HCT116 (cell line): ENCODE measurements at regions not wholly inside any gene's neighbourhood (a gene's known extent, or its start where the extent isn't known, plus 50 kb on each side); places are given as distances from the start of the nearest gene placed in this dataset.

Experiments used
- ATAC-seq: fragments of 200-7000 bp; cut with Tn5 transposase; 2 replicates; pipeline ENCODE4 v1.9.1; 2020; ENCODE audit warnings: mild to moderate bottlenecking, moderate library complexity
- BruUV-seq: library from RNA; stranded (reverse); fragments of 400-500 nt; replicated peaks from 2 replicates; lab custom pipeline; 2021; lab: Mats Ljungman, UMichigan
- CTCF ChIA-PET: fragments of 300-600 bp; sonication (Branson Sonifier 250); formaldehyde crosslinking; loops from one replicate; lab custom pipeline; 2021; ENCODE audit warnings: antibody characterized with exemption; lab: Charles Lee
- POLR2A ChIA-PET: fragments of 300-600, 350-600 bp; sonication (Branson Sonifier 250); formaldehyde crosslinking; loops from one replicate; lab custom pipeline; 2021; ENCODE audit warnings: antibody characterized with exemption; lab: Charles Lee
- RAD21 ChIA-PET, 2 experiments: fragments of 300-600 bp; sonication (Branson Sonifier 250); formaldehyde crosslinking; loops; one replicate each; lab custom pipeline; 2023; ENCODE audit warnings: low total read pairs in 2 of 2; ENCODE audit not compliant: uncharacterized antibody in 2 of 2, unreplicated experiment in 2 of 2, low non-redundant PET in 1 of 2; lab: Charles Lee
- DNase-seq: peaks from one replicate; pipeline ENCODE4 v3.0.0-alpha.2; 2010; ENCODE audit warnings: low read depth, low spot score
- H2AFZ ChIP-seq: fragments of 200-600 bp; shearing (Covaris generic), sonication (generic); 2 replicates; pipeline ENCODE4 v1.6.1; 2017; ENCODE audit warnings: low read depth, mixed run types, mixed read lengths, antibody characterized with exemption, low read length; ENCODE audit not compliant: poor library complexity, severe bottlenecking
- H3K27ac ChIP-seq: 2 replicates; pipeline ENCODE4 v1.5.1; 2012; ENCODE audit warnings: low read depth, low read length
- H3K27me3 ChIP-seq: fragments of 200-600 bp; sonication (generic); 2 replicates; pipeline ENCODE4 v1.6.1; 2016; ENCODE audit warnings: mixed run types, low read length, mixed read lengths; ENCODE audit not compliant: insufficient read depth
- H3K36me3 ChIP-seq, 2 experiments: fragments of 200-500 bp in 1 of 2; fragments of 200-600 bp in 1 of 2; sonication (Bioruptor generic) in 1 of 2; sonication (generic) in 1 of 2; 2 replicates each; pipeline versions ENCODE4 v1.5.1 to v1.6.1; 2014 to 2016; ENCODE audit warnings: low read length in 2 of 2, inconsistent platforms in 1 of 2, mixed read lengths in 1 of 2, mixed run types in 1 of 2; ENCODE audit not compliant: insufficient read depth in 2 of 2, control insufficient read depth in 1 of 2
- H3K4me1 ChIP-seq, 2 experiments: fragments of 200-600 bp in 1 of 2; sonication (generic) in 1 of 2; 2 replicates each; pipeline versions ENCODE4 v1.5.1 to v1.6.1; 2012 to 2017; ENCODE audit warnings: low read length in 2 of 2, inconsistent platforms in 1 of 2, mild to moderate bottlenecking in 1 of 2, mixed read lengths in 1 of 2, mixed run types in 1 of 2, moderate library complexity in 1 of 2; ENCODE audit not compliant: insufficient read depth in 2 of 2, control insufficient read depth in 1 of 2
- H3K4me2 ChIP-seq: fragments of 200-600 bp; sonication (generic); 2 replicates; pipeline ENCODE4 v1.6.1; 2017; ENCODE audit warnings: mixed run types, low read length, mixed read lengths
- H3K4me3 ChIP-seq, 2 experiments: fragments of 200-600 bp in 1 of 2; sonication (generic) in 1 of 2; replicated peaks in 1 of 2; 2 replicates each; pipeline ENCODE4 v1.5.1; 2011 to 2016; ENCODE audit warnings: low read length in 2 of 2, control low read depth in 1 of 2, low read depth in 1 of 2, mild to moderate bottlenecking in 1 of 2, mixed read lengths in 1 of 2, mixed run types in 1 of 2
- H3K79me2 ChIP-seq: fragments of 200-600 bp; sonication (generic); 2 replicates; pipeline ENCODE4 v1.6.1; 2017; ENCODE audit warnings: mild to moderate bottlenecking, mixed run types, low read length, moderate library complexity, mixed read lengths; ENCODE audit not compliant: insufficient read depth
- H3K9ac ChIP-seq: fragments of 200-600 bp; sonication (generic); 2 replicates; pipeline ENCODE4 v1.6.1; 2016; ENCODE audit warnings: low read length, mixed read lengths
- H3K9me2 ChIP-seq: fragments of 200-600 bp; sonication (generic), shearing (Covaris generic); 2 replicates; pipeline ENCODE4 v1.6.1; 2017; ENCODE audit warnings: mixed run types, mild to moderate bottlenecking, moderate library complexity; ENCODE audit not compliant: insufficient read depth
- H3K9me3 ChIP-seq, 2 experiments: fragments of 200-500 bp in 1 of 2; fragments of 200-600 bp in 1 of 2; sonication (Bioruptor generic) in 1 of 2; sonication (generic) in 1 of 2; 2 replicates each; pipeline ENCODE4 v1.6.1; 2014 to 2017; ENCODE audit warnings: low read length in 2 of 2, mixed read lengths in 2 of 2, inconsistent platforms in 1 of 2, low read depth in 1 of 2, mild to moderate bottlenecking in 1 of 2, mixed run types in 1 of 2, moderate library complexity in 1 of 2; ENCODE audit not compliant: control insufficient read depth in 1 of 2, insufficient read depth in 1 of 2
- H4K20me1 ChIP-seq: fragments of 200-600 bp; sonication (generic), shearing (Covaris generic); 2 replicates; pipeline ENCODE4 v1.6.1; 2017; ENCODE audit warnings: mixed run types, mild to moderate bottlenecking, moderate library complexity; ENCODE audit not compliant: insufficient read depth
- ATF3 ChIP-seq: IDR thresholded peaks from 2 replicates; pipeline ENCODE4 v1.6.1; 2012
- CBX3 ChIP-seq: IDR thresholded peaks from 2 replicates; pipeline ENCODE4 v1.6.1; 2012; ENCODE audit warnings: low read depth
- CEBPB ChIP-seq: IDR thresholded peaks from 2 replicates; pipeline ENCODE4 v1.6.1; 2012; ENCODE audit warnings: low read depth
- CTCF ChIP-seq, 3 experiments: fragments of 200-600 bp in 1 of 3; sonication (generic) in 1 of 3; IDR thresholded peaks in 2 of 3; conservative IDR thresholded peaks in 1 of 3; 2 replicates each; pipeline ENCODE4 v1.5.1; 2012 to 2017; ENCODE audit warnings: low read depth in 2 of 3, low read length in 2 of 3, antibody characterized with exemption in 1 of 3, borderline replicate concordance in 1 of 3, control low read depth in 1 of 3, mild to moderate bottlenecking in 1 of 3, mixed read lengths in 1 of 3, mixed run types in 1 of 3, moderate library complexity in 1 of 3; ENCODE audit not compliant: insufficient read depth in 1 of 3
- EGR1 ChIP-seq: IDR thresholded peaks from 2 replicates; pipeline ENCODE4 v1.6.1; 2012; ENCODE audit warnings: low read depth
- EZH2 ChIP-seq: fragments of 200-600 bp; sonication (generic); IDR thresholded peaks from 2 replicates; pipeline ENCODE4 v1.6.1; 2017; ENCODE audit warnings: antibody characterized with exemption, mixed run types
- EZH2phosphoT487 ChIP-seq: fragments of 200-600 bp; IDR thresholded peaks from 2 replicates; pipeline ENCODE4 v1.6.1; 2018; ENCODE audit warnings: antibody characterized with exemption, borderline replicate concordance
- MAX ChIP-seq: IDR thresholded peaks from 2 replicates; pipeline ENCODE4 v1.6.1; 2012
- REST ChIP-seq: IDR thresholded peaks from 2 replicates; pipeline ENCODE4 v1.6.1; 2012; ENCODE audit warnings: low read depth
- SP1 ChIP-seq: IDR thresholded peaks from 2 replicates; pipeline ENCODE4 v1.6.1; 2012; ENCODE audit warnings: low read depth
- intact Hi-C: fragments of 100-400 bp; cut with micrococcal nuclease; formaldehyde crosslinking; loops from 2 replicates; pipeline ENCODE4 v1.10.0; 2022

- Histone ChIP-seq H2AFZ (no peak overlapping the region), H3K9me3 (peaks cover 9 to 23% of the 10 kb centered on the region in 2 experiments; a peak in 2 of 4 replicates), H3K4me1 (no peaks in the 10 kb centered on the region), H3K9ac (no peak overlapping the region), H3K4me2 (no peak overlapping the region), H3K4me3 (no peak overlapping the region), H3K9me2 (no peaks in the 10 kb centered on the region), H3K27me3 (no peaks in the 10 kb centered on the region), H3K36me3 (no peaks in the 10 kb centered on the region), H3K79me2 (no peaks in the 10 kb centered on the region), H3K27ac (no peak overlapping the region), H4K20me1 (no peaks in the 10 kb centered on the region)
- ChIA-PET RAD21 (no interaction called here), CTCF (no interaction called here), POLR2A (no interaction called here)
- intact Hi-C loops: no loop called here
- no TSS peak for BruUV-seq
- no peak for TF ChIP-seq CBX3
- TF ChIP-seq EZH2: no peak
- no peak for TF ChIP-seq MAX
- TF ChIP-seq CTCF (IDR thresholded peaks at IDR 0.05 in 2 of 3, conservative IDR thresholded peaks at IDR 0.05 in 1 of 3; ENCODE audit: borderline replicate concordance in 1 of 3, insufficient read depth in 1 of 3, low read depth in 2 of 3, low read length in 2 of 3): no peak
- TF ChIP-seq SP1: no peak
- TF ChIP-seq REST: no peak
- TF ChIP-seq EGR1: no peak
- no peak for TF ChIP-seq EZH2phosphoT487
- no peak for TF ChIP-seq CEBPB
- no peak for TF ChIP-seq ATF3
- ATAC-seq: no peak
- no peak for DNase-seq
Observed at GRCh38 chr9:11275158-11275695, 662.4 kb upstream of the PTPRD start.
